SK-N-SH treated with all-trans-retinoic acid at 6 μM for 48 hours (cell line): ENCODE measurements at regions not wholly inside any gene's neighbourhood (a gene's known extent, or its start where the extent isn't known, plus 50 kb on each side); places are given as distances from the start of the nearest gene placed in this dataset.

ENCODE experiments used
- ARNTL ChIP-seq: fragments of 450-650 bp; formaldehyde crosslinking; IDR thresholded peaks from 2 replicates; pipeline ENCODE4 v1.5.0; 2020; ENCODE audit warnings: low read depth, mild to moderate bottlenecking, moderate library complexity, borderline replicate concordance
- CSDC2 ChIP-seq: fragments of 250-450 bp; sonication (Bioruptor Pico); IDR thresholded peaks from 2 replicates; pipeline ENCODE4 v1.5.0; 2020; ENCODE audit warnings: mild to moderate bottlenecking, moderate library complexity
- CSRNP3 ChIP-seq: fragments of 250-450 bp; sonication (Bioruptor Pico); IDR thresholded peaks from 2 replicates; pipeline ENCODE4 v1.5.1; 2021; ENCODE audit warnings: mild to moderate bottlenecking, moderate library complexity
- RARB ChIP-seq: fragments of 250-450 bp; sonication (Bioruptor Pico); IDR thresholded peaks from 2 replicates; pipeline ENCODE4 v1.8.0; 2021; ENCODE audit warnings: mild to moderate bottlenecking, moderate library complexity
- SNAI2 ChIP-seq: fragments of 250-450 bp; sonication (Bioruptor Pico); IDR thresholded peaks from 2 replicates; pipeline ENCODE4 v1.5.0; 2020; ENCODE audit warnings: mild to moderate bottlenecking, moderate library complexity
- ZFP3 ChIP-seq: fragments of 250-450 bp; sonication (Bioruptor Pico); IDR thresholded peaks from 2 replicates; pipeline ENCODE4 v1.5.0; 2020; ENCODE audit warnings: mild to moderate bottlenecking, moderate library complexity
- ZFP30 ChIP-seq: fragments of 450-650 bp; formaldehyde crosslinking; IDR thresholded peaks from 2 replicates; pipeline ENCODE4 v1.5.0; 2022; ENCODE audit warnings: mild to moderate bottlenecking, moderate library complexity
- ZNF8 ChIP-seq: fragments of 450-650 bp; formaldehyde crosslinking; IDR thresholded peaks from 2 replicates; pipeline ENCODE4 v1.5.0; 2020; ENCODE audit warnings: mild to moderate bottlenecking, moderate library complexity

DNA sequence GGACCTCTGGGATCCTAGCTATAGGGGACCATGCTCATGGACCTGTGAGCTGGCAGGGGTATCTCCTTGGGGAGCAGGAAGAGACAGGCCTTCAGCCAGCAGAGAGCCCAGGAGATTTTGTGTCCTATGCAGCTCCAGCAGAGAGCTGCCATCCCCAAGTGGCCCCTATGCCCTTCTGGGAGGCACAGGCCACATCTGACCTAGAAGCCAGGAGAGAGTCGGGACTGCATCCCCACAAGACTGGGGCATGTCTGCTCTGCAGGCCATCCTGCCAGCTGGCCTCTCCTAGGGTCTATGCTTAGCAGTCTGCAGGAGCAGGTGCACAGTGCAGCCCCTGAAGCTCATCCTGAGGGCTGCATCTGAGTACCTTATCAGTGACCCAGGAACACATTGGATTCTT, 279.5 kb downstream of the KIF2B start:
- TF ChIP-seq ZFP3 (CRISPR knock-in tag), result no peak
- TF ChIP-seq CSRNP3 (CRISPR knock-in tag), result no peak
- TF ChIP-seq SNAI2 (CRISPR knock-in tag), result no peak
- no peak for TF ChIP-seq ZNF8 (CRISPR knock-in tag)
- TF ChIP-seq ARNTL, result no peak
- TF ChIP-seq RARB (CRISPR knock-in tag), result no peak
- TF ChIP-seq CSDC2 (CRISPR knock-in tag), result no peak
- TF ChIP-seq ZFP30 (CRISPR knock-in tag), result no peak
